ENCODE measurements at regions not wholly inside any gene's neighbourhood (a gene's known extent, or its start where the extent isn't known, plus 50 kb on each side); places are given as distances from the start of the nearest gene placed in this dataset.

- no peak for DNase-seq
Observed at GRCh38 chr3:193754719-193755118, 161.7 kb downstream of the OPA1 start.

GRCh38 chr3:193756536-193756935 is 163.5 kb downstream of the OPA1 start:
- DNase-seq: no peak

GRCh38 chr3:193757457-193757856 is 164.4 kb downstream of the OPA1 start:
- DNase-seq: no peak

- no peak for DNase-seq
Observed at GRCh38 chr3:193761969-193762368, 169.0 kb downstream of the OPA1 start.

- DNase-seq: no peak
Observed at GRCh38 chr3:193762657-193763056, 169.6 kb downstream of the OPA1 start.

- DNase-seq: no peak
Observed at GRCh38 chr3:193764959-193765358, 172.0 kb downstream of the OPA1 start.

- DNase-seq: no peak
Observed at GRCh38 chr3:193767353-193768069, 174.5 kb downstream of the OPA1 start.

GRCh38 chr3:193768070-193768394 is 175.0 kb downstream of the OPA1 start:
- no peak for DNase-seq

- DNase-seq: no peak
Observed at GRCh38 chr3:193769437-193769836, 176.4 kb downstream of the OPA1 start.

- peak; percentile 96 for DNase-seq
Observed at GRCh38 chr3:193771011-193771652, 178.1 kb downstream of the OPA1 start.

GRCh38 chr3:193771653-193772421 is 178.8 kb downstream of the OPA1 start:
- DNase-seq: peak; percentile 92

- peak; percentile 85 for DNase-seq
Observed at GRCh38 chr3:193772422-193772763, 179.4 kb downstream of the OPA1 start.

GRCh38 chr3:193773266-193774220 is 180.5 kb downstream of the OPA1 start:
- no peak for DNase-seq

- no peak for DNase-seq
Observed at GRCh38 chr3:193774272-193774915, 181.4 kb downstream of the OPA1 start.

- DNase-seq: no peak
Observed at GRCh38 chr3:193774916-193775285, 181.9 kb downstream of the OPA1 start.

- DNase-seq: no peak
Observed at GRCh38 chr3:193775421-193776077, 182.5 kb downstream of the OPA1 start.

- DNase-seq: no peak
Observed at GRCh38 chr3:193776626-193777358, 183.8 kb downstream of the OPA1 start.

- DNase-seq: no peak
Observed at GRCh38 chr3:193777524-193777923, 184.5 kb downstream of the OPA1 start.

GRCh38 chr3:193778676-193779075 is 185.7 kb downstream of the OPA1 start:
- no peak for DNase-seq

GRCh38 chr3:193779933-193780332 is 186.9 kb downstream of the OPA1 start:
- no peak for DNase-seq

GRCh38 chr3:193780397-193780796 is 187.4 kb downstream of the OPA1 start:
- DNase-seq: peak; percentile 64
